GM19099 (cell line): ENCODE measurements at regions not wholly inside any gene's neighbourhood (a gene's known extent, or its start where the extent isn't known, plus 50 kb on each side); places are given as distances from the start of the nearest gene placed in this dataset.

ENCODE experiments used
- POLR2A ChIP-seq: IDR thresholded peaks from 3 replicates; pipeline ENCODE4 v1.6.1; 2011; ENCODE audit warnings: low read depth; ENCODE audit not compliant: insufficient read length; ENCODE audit errors: extremely low read depth

- no peak for TF ChIP-seq POLR2A
Measured at GRCh38 chr14:85441909-85442643, 87.9 kb upstream of the FLRT2 start.

- TF ChIP-seq POLR2A, result no peak
Measured at GRCh38 chr14:85442996-85443395, 86.9 kb upstream of the FLRT2 start.

GRCh38 chr14:85444635-85445034 lies 85.3 kb upstream of the FLRT2 start:
- no peak for TF ChIP-seq POLR2A

GRCh38 chr14:85445151-85445795 lies 84.7 kb upstream of the FLRT2 start:
- TF ChIP-seq POLR2A, result no peak

- TF ChIP-seq POLR2A, result no peak
Measured at GRCh38 chr14:85447883-85448282, 82.1 kb upstream of the FLRT2 start.

- no peak for TF ChIP-seq POLR2A
Measured at GRCh38 chr14:85451421-85451820, 78.5 kb upstream of the FLRT2 start.

GRCh38 chr14:85453401-85454225 lies 76.3 kb upstream of the FLRT2 start:
- TF ChIP-seq POLR2A, result no peak

- TF ChIP-seq POLR2A, result no peak
Measured at GRCh38 chr14:85454226-85454813, 75.6 kb upstream of the FLRT2 start.

GRCh38 chr14:85459361-85460000 lies 70.5 kb upstream of the FLRT2 start:
- no peak for TF ChIP-seq POLR2A

GRCh38 chr14:85461432-85462133 lies 68.4 kb upstream of the FLRT2 start:
- TF ChIP-seq POLR2A, result no peak

GRCh38 chr14:85463512-85463911 lies 66.4 kb upstream of the FLRT2 start:
- TF ChIP-seq POLR2A, result no peak

GRCh38 chr14:85464135-85464895 lies 65.6 kb upstream of the FLRT2 start:
- TF ChIP-seq POLR2A, result no peak

- no peak for TF ChIP-seq POLR2A
Measured at GRCh38 chr14:85466678-85467077, 63.3 kb upstream of the FLRT2 start.
